NCI-H128 (cell line): ENCODE measurements at regions not wholly inside any gene's neighbourhood (a gene's known extent, or its start where the extent isn't known, plus 50 kb on each side); places are given as distances from the start of the nearest gene placed in this dataset.
"Not testable (repeated sequence)": the region's sequence is repeated elsewhere in the genome, so short reads cannot be mapped to it uniquely, and the experiment has no call there.

Experiments
- DNase-seq: peaks from one replicate; lab custom pipeline; 2025; ENCODE audit not compliant: unreplicated experiment; lab: John Stamatoyannopoulos, UW

GRCh38 chr3:164470471-164470870 lies 607.8 kb downstream of the SI start:
- no peak for DNase-seq

GRCh38 chr3:164468055-164468454 lies 610.2 kb downstream of the SI start:
- DNase-seq, result no peak

GRCh38 chr3:164467007-164467406 lies 611.3 kb downstream of the SI start:
- DNase-seq, result no peak

GRCh38 chr3:164465172-164465571 lies 613.1 kb downstream of the SI start:
- no peak for DNase-seq

- no peak for DNase-seq
These were observed 617.4 kb downstream of the SI start for GRCh38 chr3:164460851-164461250.

GRCh38 chr3:164459521-164460151 lies 618.7 kb downstream of the SI start:
- DNase-seq, result no peak

GRCh38 chr3:164458986-164459385 lies 619.3 kb downstream of the SI start:
- no peak for DNase-seq

- no peak for DNase-seq
These were observed 624.6 kb downstream of the SI start for GRCh38 chr3:164453714-164454113.

- no peak for DNase-seq
These were observed 625.6 kb downstream of the SI start for GRCh38 chr3:164452707-164453106.

GRCh38 chr3:164451072-164451910 lies 627.0 kb downstream of the SI start:
- no peak for DNase-seq

GRCh38 chr3:164450276-164450905 lies 627.9 kb downstream of the SI start:
- DNase-seq, result no peak

- no peak for DNase-seq
These were observed 659.1 kb downstream of the SI start for GRCh38 chr3:164419220-164419619.

- DNase-seq, result peak; percentile 70
These were observed 659.9 kb downstream of the SI start for GRCh38 chr3:164418414-164418813.

- DNase-seq, result no peak
These were observed 660.3 kb downstream of the SI start for GRCh38 chr3:164417955-164418354.

GRCh38 chr3:164416491-164417222 lies 661.6 kb downstream of the SI start:
- DNase-seq, result no peak

- no peak for DNase-seq
These were observed 670.0 kb downstream of the SI start for GRCh38 chr3:164408326-164408725.

GRCh38 chr3:164407111-164407510 lies 671.2 kb downstream of the SI start:
- DNase-seq, result no peak

- DNase-seq, result no peak
These were observed 672.0 kb downstream of the SI start for GRCh38 chr3:164406281-164406680.

- DNase-seq, result no peak
These were observed 676.4 kb downstream of the SI start for GRCh38 chr3:164401923-164402322.

GRCh38 chr3:164401440-164401839 lies 676.9 kb downstream of the SI start:
- not testable (repeated sequence) for DNase-seq

GRCh38 chr3:164397462-164397861 lies 680.8 kb downstream of the SI start:
- no peak for DNase-seq
